HG02610 (cell line): ENCODE measurements at regions not wholly inside any gene's neighbourhood (a gene's known extent, or its start where the extent isn't known, plus 50 kb on each side); places are given as distances from the start of the nearest gene placed in this dataset.
"Not testable (repeated sequence)": the region's sequence is repeated elsewhere in the genome, so short reads cannot be mapped to it uniquely, and the experiment has no call there.

Source experiments
- ATAC-seq: cut with Tn5 transposase; IDR thresholded peaks from one replicate; pipeline ENCODE4 v1.9.1; 2021; ENCODE audit warnings: mild to moderate bottlenecking, moderate library complexity; ENCODE audit not compliant: unreplicated experiment

DNA sequence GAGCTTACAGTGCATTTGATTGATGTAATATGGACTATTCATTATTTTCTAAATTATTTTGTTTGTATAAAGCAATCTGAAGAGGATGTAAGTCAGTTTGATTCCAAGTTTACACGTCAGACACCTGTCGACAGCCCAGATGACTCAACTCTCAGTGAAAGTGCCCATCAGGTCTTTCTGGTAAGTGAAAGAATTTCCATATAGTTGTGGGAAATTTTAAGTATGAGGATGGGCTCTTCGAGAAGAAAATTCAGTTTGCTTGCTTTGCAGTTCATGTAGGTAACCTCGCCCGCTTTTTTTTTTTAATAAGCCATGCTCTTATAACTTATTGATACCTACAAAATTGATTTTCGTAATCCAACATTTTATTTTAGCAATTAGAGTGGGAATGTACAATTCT is 151.6 kb downstream of the CDRT15L2 start:
- ATAC-seq = not testable (repeated sequence)

- ATAC-seq = no peak
Observed at GRCh38 chr17:20733923-20734322, 154.4 kb downstream of the CDRT15L2 start.

- no peak for ATAC-seq
Observed at GRCh38 chr17:20735796-20736195, 156.3 kb downstream of the CDRT15L2 start.

GRCh38 chr17:20737636-20738035 is 158.1 kb downstream of the CDRT15L2 start:
- not testable (repeated sequence) for ATAC-seq

- ATAC-seq = no peak
Observed at GRCh38 chr17:20771104-20771503, 191.6 kb downstream of the CDRT15L2 start.

- no peak for ATAC-seq
Observed at GRCh38 chr17:20774472-20775135, 195.1 kb downstream of the CDRT15L2 start.

GRCh38 chr17:20775331-20775730 is 195.8 kb downstream of the CDRT15L2 start:
- no peak for ATAC-seq

DNA sequence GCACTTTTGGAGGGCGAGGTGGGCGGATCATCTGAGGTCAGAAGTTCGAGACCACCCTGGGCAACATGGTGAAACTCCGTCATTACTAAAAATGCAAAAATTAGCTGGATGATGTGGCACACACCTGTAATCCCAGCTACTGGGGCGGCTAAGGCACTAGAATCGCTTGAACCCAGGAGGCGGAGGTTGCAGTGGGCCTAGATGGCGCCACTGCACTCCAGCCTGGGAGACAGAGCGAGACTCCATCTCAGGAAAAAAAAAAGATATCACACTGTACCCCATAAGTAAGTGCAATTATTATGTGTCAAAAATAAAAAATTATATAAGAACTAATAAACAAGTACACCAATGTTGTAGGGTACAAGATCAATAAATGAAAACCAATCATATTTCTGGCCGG is 200.0 kb downstream of the CDRT15L2 start:
- no peak for ATAC-seq

GRCh38 chr17:20781260-20781659 is 201.7 kb downstream of the CDRT15L2 start:
- ATAC-seq = no peak

DNA sequence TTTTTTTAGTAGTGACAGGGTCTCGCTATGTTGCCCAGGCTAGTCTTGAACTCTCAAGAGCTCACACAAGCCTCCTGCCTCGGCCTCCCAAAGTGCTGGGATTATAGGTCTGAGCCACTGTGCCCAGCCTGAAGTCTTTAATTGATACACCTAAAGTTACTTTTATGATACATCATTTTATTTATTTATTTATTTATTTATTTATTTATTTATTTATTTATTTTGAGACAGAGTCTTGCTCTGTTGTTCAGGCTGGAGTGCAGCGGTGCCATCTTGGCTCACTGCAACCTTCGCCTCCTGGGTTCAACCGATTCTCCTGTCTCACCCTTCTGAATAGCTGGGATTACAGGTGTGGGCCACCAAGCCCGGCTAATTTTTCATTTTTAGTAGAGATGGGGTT is 202.3 kb downstream of the CDRT15L2 start:
- not testable (repeated sequence) for ATAC-seq

GRCh38 chr17:20783091-20783490 is 203.6 kb downstream of the CDRT15L2 start:
- ATAC-seq = no peak

GRCh38 chr17:20784100-20784665 is 204.7 kb downstream of the CDRT15L2 start:
- no peak for ATAC-seq

DNA sequence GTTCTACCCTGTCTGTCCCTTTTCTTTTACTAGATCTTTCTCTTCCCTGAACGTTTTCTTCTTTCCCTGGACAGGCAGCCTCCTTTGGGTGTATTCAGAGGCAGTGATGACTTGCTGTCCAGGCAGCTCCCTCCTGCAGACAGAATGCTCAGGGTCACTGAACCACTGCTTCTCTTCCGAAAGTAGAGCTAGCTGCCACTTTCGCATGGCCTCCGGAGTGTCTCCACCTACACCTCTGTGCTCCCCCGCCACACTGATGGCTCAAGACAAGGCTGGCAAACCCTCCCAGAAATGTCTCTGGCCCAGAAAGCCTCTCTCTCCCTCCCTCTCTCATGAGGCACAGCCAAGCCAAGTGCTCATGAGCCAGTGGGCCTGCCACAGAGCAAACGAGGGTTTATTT is 207.8 kb downstream of the CDRT15L2 start:
- ATAC-seq = no peak

GRCh38 chr17:20791626-20792025 is 212.1 kb downstream of the CDRT15L2 start:
- ATAC-seq = no peak

DNA sequence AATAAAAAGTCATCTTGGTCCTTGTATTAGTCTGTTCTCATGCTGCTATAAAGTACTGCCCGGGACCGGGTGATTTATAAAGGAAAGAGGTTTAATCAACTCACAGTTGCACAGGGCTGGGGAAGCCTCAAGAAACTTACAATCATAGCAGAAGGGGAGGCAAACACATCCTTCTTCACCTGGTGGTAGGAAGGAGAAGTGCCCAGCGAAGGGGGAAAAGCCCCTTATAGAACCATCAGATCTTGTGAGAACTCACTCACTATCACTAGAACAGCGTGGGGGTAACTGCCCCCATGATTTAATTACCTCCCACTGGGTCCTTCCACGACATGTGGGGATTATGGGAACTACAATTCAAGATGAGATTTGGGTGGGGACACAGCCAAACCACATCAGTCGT is 215.0 kb downstream of the CDRT15L2 start:
- not testable (repeated sequence) for ATAC-seq

DNA sequence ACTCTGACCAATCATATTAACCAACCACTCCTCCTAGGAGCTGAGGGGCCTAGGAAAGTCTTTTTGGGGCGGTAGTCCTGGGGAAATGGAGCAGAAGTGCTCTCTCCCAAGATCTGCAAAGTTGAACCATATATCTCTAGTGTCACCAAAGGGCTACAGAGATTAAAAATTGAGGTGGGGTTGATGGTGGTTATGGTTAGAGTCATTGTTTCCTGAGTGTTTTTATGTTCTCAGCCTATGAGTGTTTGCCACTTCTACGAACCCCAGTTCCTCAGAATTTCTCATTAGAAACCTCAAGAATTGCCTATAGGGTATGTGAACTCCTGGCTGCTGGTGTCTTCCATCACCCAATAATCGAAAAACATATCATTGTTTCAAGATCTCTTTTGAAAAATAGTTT is 217.8 kb downstream of the CDRT15L2 start:
- ATAC-seq = no peak

GRCh38 chr17:20800146-20800545 is 220.6 kb downstream of the CDRT15L2 start:
- ATAC-seq = no peak

- no peak for ATAC-seq
Observed at GRCh38 chr17:20805751-20806150, 226.2 kb downstream of the CDRT15L2 start.

DNA sequence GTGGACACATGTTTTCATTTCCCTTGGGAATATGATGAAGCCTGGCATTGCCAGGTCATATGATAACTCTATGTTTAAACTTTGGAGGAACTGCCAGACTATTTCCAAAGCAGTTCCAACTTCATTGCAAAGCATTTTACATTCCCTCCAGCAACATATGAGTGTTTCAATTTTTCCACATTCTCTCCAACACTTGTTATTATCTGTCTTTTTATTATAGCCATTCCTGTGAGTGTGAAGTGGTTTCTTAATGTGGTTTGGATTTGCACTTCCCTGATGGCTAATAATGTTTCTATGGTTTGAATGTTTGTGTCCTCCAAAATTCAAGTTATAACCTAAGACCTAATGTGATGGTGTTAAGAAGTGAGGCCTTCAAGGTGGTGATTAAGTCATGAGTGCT is 228.0 kb downstream of the CDRT15L2 start:
- not testable (repeated sequence) for ATAC-seq

- ATAC-seq = not testable (repeated sequence)
Observed at GRCh38 chr17:20815410-20815809, 227.4 kb downstream of the USP22 start.

DNA sequence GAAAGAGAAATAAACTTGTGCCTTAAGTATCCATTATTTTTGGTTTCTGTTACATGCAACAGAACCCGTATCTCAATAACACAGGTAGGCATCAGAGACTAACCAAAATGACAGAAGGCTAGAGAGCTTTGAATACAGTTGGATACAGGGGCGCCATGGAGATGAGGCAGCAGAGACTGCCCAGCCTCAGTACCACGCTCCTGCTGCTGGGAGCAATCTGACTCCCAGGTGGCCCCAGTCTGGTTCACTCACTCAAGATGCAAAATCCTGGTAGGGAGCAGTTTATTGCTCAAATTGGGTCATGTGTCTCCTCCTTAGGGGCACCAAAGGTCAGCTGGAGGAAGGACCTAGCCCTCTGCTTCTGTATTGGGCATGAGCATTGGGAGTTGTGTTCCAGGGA is 218.9 kb downstream of the USP22 start:
- no peak for ATAC-seq

- no peak for ATAC-seq
Observed at GRCh38 chr17:20825539-20825938, 217.3 kb downstream of the USP22 start.

GRCh38 chr17:20840453-20840852 is 202.4 kb downstream of the USP22 start:
- not testable (repeated sequence) for ATAC-seq
